ENCODE measurements at regions not wholly inside any gene's neighbourhood (a gene's known extent, or its start where the extent isn't known, plus 50 kb on each side); places are given as distances from the start of the nearest gene placed in this dataset.

DNA sequence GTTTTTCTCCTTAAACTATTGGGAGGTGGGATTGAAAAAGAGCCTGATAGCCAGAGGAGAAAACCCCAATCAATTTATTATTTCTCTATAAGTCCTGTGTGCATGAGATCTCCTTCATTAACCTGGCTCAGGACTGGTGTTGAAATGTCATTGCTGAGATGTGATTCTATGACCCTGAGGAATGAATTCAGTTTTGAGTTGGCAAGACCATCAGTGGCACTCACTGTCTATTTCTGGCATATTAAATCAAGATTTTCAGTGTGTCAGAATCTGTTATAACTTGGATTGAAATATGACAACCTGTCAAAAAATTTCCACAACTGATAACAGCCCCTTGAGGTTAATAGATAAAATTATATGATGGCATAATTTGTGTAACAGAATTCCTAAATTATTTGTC lies 431.1 kb downstream of the TFAP2B start:
- TF ChIP-seq EZH2 (IDR thresholded peaks at IDR 0.05; ENCODE audit: low read length) = no peak
- dilution Hi-C loops (cut with MboI; ENCODE audit: extremely low pct_ligation_motif_present, low sequenced_read_pairs) = no loop called here
- Histone ChIP-seq H3K79me2 (ENCODE audit: control insufficient read depth, insufficient read depth, low read length) (no peaks in the 10 kb centered on the region), H3K27me3 (ENCODE audit: control insufficient read depth, extremely low read depth, insufficient read depth, low read length) (no peaks in the 10 kb centered on the region), H3K4me1 (ENCODE audit: control insufficient read depth, extremely low read depth, insufficient read depth, low read length) (no peaks in the 10 kb centered on the region), H3K4me2 (ENCODE audit: control insufficient read depth, extremely low read depth, insufficient read depth, low read depth, low read length) (no peak overlapping the region), H3K27ac (ENCODE audit: control insufficient read depth, insufficient read depth, low read length) (no peak overlapping the region), H4K20me1 (ENCODE audit: control insufficient read depth, extremely low read depth, insufficient read depth, low read length) (no peaks in the 10 kb centered on the region), H2AFZ (ENCODE audit: control insufficient read depth, low read length) (no peak overlapping the region), H3K36me3 (ENCODE audit: control insufficient read depth in 2 of 2, extremely low read depth in 1 of 2, insufficient read depth in 2 of 2, low read length in 2 of 2) (no peaks in the 10 kb centered on the region), H3K9me1 (ENCODE audit: control insufficient read depth, extremely low read depth, insufficient read depth, low read length) (no peaks in the 10 kb centered on the region), H3K9me3 (ENCODE audit: control insufficient read depth, low read depth, low read length) (no peaks in the 10 kb centered on the region), H3K4me3 (ENCODE audit: control insufficient read depth in 2 of 3, extremely low read depth in 1 of 3, insufficient read depth in 2 of 3, low read depth in 1 of 3, low read length in 3 of 3) (no peak overlapping the region), H3K9ac (ENCODE audit: control insufficient read depth, extremely low read depth, insufficient read depth, low read length) (no peak overlapping the region)
- no peak for FAIRE-seq
- DNase-seq (ENCODE audit: low read depth, low spot score) = no peak

DNA sequence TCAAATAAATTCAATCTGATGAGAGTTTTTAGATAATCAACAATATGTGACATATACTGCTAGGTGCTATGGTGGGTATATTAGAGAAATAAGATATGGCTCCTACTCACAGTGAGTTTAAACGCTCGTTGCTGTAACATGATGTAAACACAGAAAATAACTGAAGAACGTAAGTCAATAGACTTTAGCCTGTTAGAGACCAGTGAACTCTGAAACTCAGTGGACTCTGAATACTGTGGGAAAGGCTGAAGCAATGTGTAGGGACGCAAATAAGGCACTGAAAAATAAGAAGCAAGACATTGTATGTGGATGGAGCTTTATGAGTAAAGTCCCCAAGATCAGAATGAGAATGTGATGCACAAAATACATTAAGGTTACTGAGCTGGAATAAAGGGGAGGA lies 431.6 kb downstream of the TFAP2B start:
- H3K4me1 ChIP-seq (ENCODE audit: control insufficient read depth, extremely low read depth, insufficient read depth, low read length) = no peaks in the 10 kb centered on the region
- H3K9me3 ChIP-seq (ENCODE audit: control insufficient read depth, low read depth, low read length) = no peaks in the 10 kb centered on the region
- H3K4me3 ChIP-seq (ENCODE audit: control insufficient read depth in 2 of 3, extremely low read depth in 1 of 3, insufficient read depth in 2 of 3, low read depth in 1 of 3, low read length in 3 of 3) = no peak overlapping the region
- DNase-seq (ENCODE audit: low read depth, low spot score) (no peak), FAIRE-seq (no peak)
- dilution Hi-C loops (cut with MboI; ENCODE audit: extremely low pct_ligation_motif_present, low sequenced_read_pairs) = no loop called here
- H3K4me2 ChIP-seq (ENCODE audit: control insufficient read depth, extremely low read depth, insufficient read depth, low read depth, low read length) = no peak overlapping the region
- H3K27me3 ChIP-seq (ENCODE audit: control insufficient read depth, extremely low read depth, insufficient read depth, low read length) = no peaks in the 10 kb centered on the region
- no peaks in the 10 kb centered on the region for H3K79me2 ChIP-seq (ENCODE audit: control insufficient read depth, insufficient read depth, low read length)
- no peaks in the 10 kb centered on the region for H4K20me1 ChIP-seq (ENCODE audit: control insufficient read depth, extremely low read depth, insufficient read depth, low read length)
- no peak overlapping the region for H3K9ac ChIP-seq (ENCODE audit: control insufficient read depth, extremely low read depth, insufficient read depth, low read length)
- H3K9me1 ChIP-seq (ENCODE audit: control insufficient read depth, extremely low read depth, insufficient read depth, low read length) = no peaks in the 10 kb centered on the region
- H3K36me3 ChIP-seq (ENCODE audit: control insufficient read depth in 2 of 2, extremely low read depth in 1 of 2, insufficient read depth in 2 of 2, low read length in 2 of 2) = no peaks in the 10 kb centered on the region
- no peak for TF ChIP-seq EZH2 (IDR thresholded peaks at IDR 0.05; ENCODE audit: low read length)
- TF ChIP-seq, protein P1, sequence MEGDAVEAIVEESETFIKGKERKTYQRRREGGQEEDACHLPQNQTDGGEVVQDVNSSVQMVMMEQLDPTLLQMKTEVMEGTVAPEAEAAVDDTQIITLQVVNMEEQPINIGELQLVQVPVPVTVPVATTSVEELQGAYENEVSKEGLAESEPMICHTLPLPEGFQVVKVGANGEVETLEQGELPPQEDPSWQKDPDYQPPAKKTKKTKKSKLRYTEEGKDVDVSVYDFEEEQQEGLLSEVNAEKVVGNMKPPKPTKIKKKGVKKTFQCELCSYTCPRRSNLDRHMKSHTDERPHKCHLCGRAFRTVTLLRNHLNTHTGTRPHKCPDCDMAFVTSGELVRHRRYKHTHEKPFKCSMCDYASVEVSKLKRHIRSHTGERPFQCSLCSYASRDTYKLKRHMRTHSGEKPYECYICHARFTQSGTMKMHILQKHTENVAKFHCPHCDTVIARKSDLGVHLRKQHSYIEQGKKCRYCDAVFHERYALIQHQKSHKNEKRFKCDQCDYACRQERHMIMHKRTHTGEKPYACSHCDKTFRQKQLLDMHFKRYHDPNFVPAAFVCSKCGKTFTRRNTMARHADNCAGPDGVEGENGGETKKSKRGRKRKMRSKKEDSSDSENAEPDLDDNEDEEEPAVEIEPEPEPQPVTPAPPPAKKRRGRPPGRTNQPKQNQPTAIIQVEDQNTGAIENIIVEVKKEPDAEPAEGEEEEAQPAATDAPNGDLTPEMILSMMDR (optimal IDR thresholded peaks at IDR 0.05 in 1 of 3, IDR thresholded peaks at IDR 0.05 in 1 of 3, conservative IDR thresholded peaks at IDR 0.05 in 1 of 3; ENCODE audit: extremely low read depth in 1 of 3, insufficient read depth in 2 of 3, low read length in 3 of 3) = no peak
- H2AFZ ChIP-seq (ENCODE audit: control insufficient read depth, low read length) = no peak overlapping the region
- H3K27ac ChIP-seq (ENCODE audit: control insufficient read depth, insufficient read depth, low read length) = no peak overlapping the region

DNA sequence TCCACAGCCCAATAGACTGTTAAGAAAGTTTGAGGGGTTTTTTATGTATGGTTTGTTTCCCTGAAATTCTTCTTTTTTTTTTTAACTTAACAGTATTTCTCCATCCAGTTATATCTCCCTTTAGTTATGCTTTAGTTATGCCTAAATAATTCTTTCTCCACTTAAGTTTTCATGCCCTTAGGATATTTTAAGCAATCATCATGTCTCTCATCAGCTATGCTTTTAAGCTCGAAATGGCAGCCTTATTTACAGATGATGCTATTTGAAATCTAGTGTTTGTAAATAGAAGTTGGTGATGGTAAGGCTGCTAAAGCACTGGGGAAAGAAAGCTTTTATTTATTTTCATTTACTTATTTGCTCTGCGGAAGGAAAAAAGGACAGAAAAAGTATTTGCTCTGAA lies 439.3 kb downstream of the TFAP2B start:
- Histone ChIP-seq H3K27me3 (ENCODE audit: control insufficient read depth, extremely low read depth, insufficient read depth, low read length) (no peaks in the 10 kb centered on the region), H3K9me1 (ENCODE audit: control insufficient read depth, extremely low read depth, insufficient read depth, low read length) (no peaks in the 10 kb centered on the region), H3K79me2 (ENCODE audit: control insufficient read depth, insufficient read depth, low read length) (no peaks in the 10 kb centered on the region), H3K4me2 (ENCODE audit: control insufficient read depth, extremely low read depth, insufficient read depth, low read depth, low read length) (no peak overlapping the region), H3K4me1 (ENCODE audit: control insufficient read depth, extremely low read depth, insufficient read depth, low read length) (no peaks in the 10 kb centered on the region), H2AFZ (ENCODE audit: control insufficient read depth, low read length) (no peak overlapping the region), H3K27ac (ENCODE audit: control insufficient read depth, insufficient read depth, low read length) (no peak overlapping the region), H3K9ac (ENCODE audit: control insufficient read depth, extremely low read depth, insufficient read depth, low read length) (no peak overlapping the region), H3K36me3 (ENCODE audit: control insufficient read depth in 2 of 2, extremely low read depth in 1 of 2, insufficient read depth in 2 of 2, low read length in 2 of 2) (no peaks in the 10 kb centered on the region), H4K20me1 (ENCODE audit: control insufficient read depth, extremely low read depth, insufficient read depth, low read length) (no peaks in the 10 kb centered on the region), H3K4me3 (ENCODE audit: control insufficient read depth in 2 of 3, extremely low read depth in 1 of 3, insufficient read depth in 2 of 3, low read depth in 1 of 3, low read length in 3 of 3) (no peak overlapping the region), H3K9me3 (ENCODE audit: control insufficient read depth, low read depth, low read length) (no peaks in the 10 kb centered on the region)
- dilution Hi-C loops (cut with MboI; ENCODE audit: extremely low pct_ligation_motif_present, low sequenced_read_pairs) = no loop called here
- no peak for TF ChIP-seq EZH2 (IDR thresholded peaks at IDR 0.05; ENCODE audit: low read length)
- TF ChIP-seq, protein P1 (optimal IDR thresholded peaks at IDR 0.05 in 1 of 3, IDR thresholded peaks at IDR 0.05 in 1 of 3, conservative IDR thresholded peaks at IDR 0.05 in 1 of 3; ENCODE audit: extremely low read depth in 1 of 3, insufficient read depth in 2 of 3, low read length in 3 of 3) = no peak
- DNase-seq (ENCODE audit: low read depth, low spot score) = no peak
- FAIRE-seq = no peak

All from keratinocyte (primary cell).